ENCODE measurements at regions not wholly inside any gene's neighbourhood (a gene's known extent, or its start where the extent isn't known, plus 50 kb on each side); places are given as distances from the start of the nearest gene placed in this dataset.
"Not testable (repeated sequence)": the region's sequence is repeated elsewhere in the genome, so short reads cannot be mapped to it uniquely, and the experiment has no call there.

GRCh38 chr4:141563723-141564122 lies 72.7 kb upstream of the IL15 start:
- no peak overlapping the region for H3K4me2 ChIP-seq (ENCODE audit: insufficient read depth, low read length)
- no peaks in the 10 kb centered on the region for H3K36me3 ChIP-seq (ENCODE audit: insufficient read depth, low read length)
- H3K9ac ChIP-seq (ENCODE audit: low read depth, low read length), result no peak overlapping the region
- no peak overlapping the region for H2AFZ ChIP-seq (ENCODE audit: low read depth, low read length)
- no peak overlapping the region for H3K27ac ChIP-seq (ENCODE audit: low read length)
- TF ChIP-seq CTCF (IDR thresholded peaks at IDR 0.05; ENCODE audit: borderline replicate concordance, extremely low read depth, low read length, poor library complexity, severe bottlenecking) (no peak), EZH2 (IDR thresholded peaks at IDR 0.05; ENCODE audit: borderline replicate concordance, low read depth, low read length, severe bottlenecking) (no peak)
- no peaks in the 10 kb centered on the region for H3K27me3 ChIP-seq (ENCODE audit: insufficient read depth, low read length, poor library complexity)
- H3K4me3 ChIP-seq (ENCODE audit: low read depth in 1 of 2, low read length in 2 of 2), result no peak overlapping the region
- no peaks in the 10 kb centered on the region for H3K79me2 ChIP-seq (ENCODE audit: insufficient read depth, low read length)
- H3K4me1 ChIP-seq (ENCODE audit: insufficient read depth, low read length), result no peaks in the 10 kb centered on the region
- no peaks in the 10 kb centered on the region for H3K9me3 ChIP-seq (ENCODE audit: insufficient read depth, low read length, severe bottlenecking)
- H4K20me1 ChIP-seq (ENCODE audit: insufficient read depth, low read length), result no peaks in the 10 kb centered on the region
- DNase-seq (no peak), ATAC-seq (ENCODE audit: insufficient read depth, low read depth) (no peak)

- not testable (repeated sequence) for H3K9ac ChIP-seq (ENCODE audit: low read depth, low read length); H3K27me3 ChIP-seq (ENCODE audit: insufficient read depth, low read length, poor library complexity); H3K9me3 ChIP-seq (ENCODE audit: insufficient read depth, low read length, severe bottlenecking); DNase-seq; H4K20me1 ChIP-seq (ENCODE audit: insufficient read depth, low read length); H3K4me1 ChIP-seq (ENCODE audit: insufficient read depth, low read length); H3K4me2 ChIP-seq (ENCODE audit: insufficient read depth, low read length); H3K4me3 ChIP-seq (ENCODE audit: low read depth in 1 of 2, low read length in 2 of 2); H3K36me3 ChIP-seq (ENCODE audit: insufficient read depth, low read length); ATAC-seq (ENCODE audit: insufficient read depth, low read depth); H2AFZ ChIP-seq (ENCODE audit: low read depth, low read length); H3K79me2 ChIP-seq (ENCODE audit: insufficient read depth, low read length); H3K27ac ChIP-seq (ENCODE audit: low read length)
Measured at GRCh38 chr4:141564961-141565360, 71.4 kb upstream of the IL15 start.

GRCh38 chr4:141565379-141566089 lies 70.8 kb upstream of the IL15 start:
- H2AFZ ChIP-seq (ENCODE audit: low read depth, low read length), result no peak overlapping the region
- no peak for TF ChIP-seq CTCF (IDR thresholded peaks at IDR 0.05; ENCODE audit: borderline replicate concordance, extremely low read depth, low read length, poor library complexity, severe bottlenecking)
- no peak for TF ChIP-seq EZH2 (IDR thresholded peaks at IDR 0.05; ENCODE audit: borderline replicate concordance, low read depth, low read length, severe bottlenecking)
- no peaks in the 10 kb centered on the region for H3K79me2 ChIP-seq (ENCODE audit: insufficient read depth, low read length)
- no peak overlapping the region for H3K9ac ChIP-seq (ENCODE audit: low read depth, low read length)
- H3K4me3 ChIP-seq (ENCODE audit: low read depth in 1 of 2, low read length in 2 of 2), result no peak overlapping the region
- no peak for ATAC-seq (ENCODE audit: insufficient read depth, low read depth)
- H3K9me3 ChIP-seq (ENCODE audit: insufficient read depth, low read length, severe bottlenecking), result no peaks in the 10 kb centered on the region
- H3K27ac ChIP-seq (ENCODE audit: low read length), result no peak overlapping the region
- H3K4me1 ChIP-seq (ENCODE audit: insufficient read depth, low read length), result no peaks in the 10 kb centered on the region
- H3K36me3 ChIP-seq (ENCODE audit: insufficient read depth, low read length), result no peaks in the 10 kb centered on the region
- no peak for DNase-seq
- no peak overlapping the region for H3K4me2 ChIP-seq (ENCODE audit: insufficient read depth, low read length)
- no peaks in the 10 kb centered on the region for H3K27me3 ChIP-seq (ENCODE audit: insufficient read depth, low read length, poor library complexity)
- no peaks in the 10 kb centered on the region for H4K20me1 ChIP-seq (ENCODE audit: insufficient read depth, low read length)

GRCh38 chr4:141567326-141567915 lies 69.0 kb upstream of the IL15 start:
- ATAC-seq (ENCODE audit: insufficient read depth, low read depth), result no peak
- Histone ChIP-seq H3K27me3 (ENCODE audit: insufficient read depth, low read length, poor library complexity) (no peaks in the 10 kb centered on the region), H4K20me1 (ENCODE audit: insufficient read depth, low read length) (no peaks in the 10 kb centered on the region), H3K27ac (ENCODE audit: low read length) (no peak overlapping the region), H3K36me3 (ENCODE audit: insufficient read depth, low read length) (no peaks in the 10 kb centered on the region), H3K9me3 (ENCODE audit: insufficient read depth, low read length, severe bottlenecking) (no peaks in the 10 kb centered on the region), H3K9ac (ENCODE audit: low read depth, low read length) (no peak overlapping the region), H3K4me2 (ENCODE audit: insufficient read depth, low read length) (no peak overlapping the region), H3K79me2 (ENCODE audit: insufficient read depth, low read length) (no peaks in the 10 kb centered on the region), H2AFZ (ENCODE audit: low read depth, low read length) (no peak overlapping the region), H3K4me3 (ENCODE audit: low read depth in 1 of 2, low read length in 2 of 2) (no peak overlapping the region), H3K4me1 (ENCODE audit: insufficient read depth, low read length) (no peaks in the 10 kb centered on the region)
- DNase-seq, result no peak
- TF ChIP-seq EZH2 (IDR thresholded peaks at IDR 0.05; ENCODE audit: borderline replicate concordance, low read depth, low read length, severe bottlenecking) (no peak), CTCF (IDR thresholded peaks at IDR 0.05; ENCODE audit: borderline replicate concordance, extremely low read depth, low read length, poor library complexity, severe bottlenecking) (no peak)

Measured in DND-41 (cell line).